GM18511 (cell line): ENCODE measurements at regions not wholly inside any gene's neighbourhood (a gene's known extent, or its start where the extent isn't known, plus 50 kb on each side); places are given as distances from the start of the nearest gene placed in this dataset.

Experiments used
- ATAC-seq: cut with Tn5 transposase; IDR thresholded peaks from one replicate; pipeline ENCODE4 v1.9.1; 2021; ENCODE audit warnings: mild to moderate bottlenecking, moderate library complexity; ENCODE audit not compliant: unreplicated experiment

- ATAC-seq: no peak
Observed at GRCh38 chr5:58122157-58122556, 337.7 kb downstream of the PLK2 start.

DNA sequence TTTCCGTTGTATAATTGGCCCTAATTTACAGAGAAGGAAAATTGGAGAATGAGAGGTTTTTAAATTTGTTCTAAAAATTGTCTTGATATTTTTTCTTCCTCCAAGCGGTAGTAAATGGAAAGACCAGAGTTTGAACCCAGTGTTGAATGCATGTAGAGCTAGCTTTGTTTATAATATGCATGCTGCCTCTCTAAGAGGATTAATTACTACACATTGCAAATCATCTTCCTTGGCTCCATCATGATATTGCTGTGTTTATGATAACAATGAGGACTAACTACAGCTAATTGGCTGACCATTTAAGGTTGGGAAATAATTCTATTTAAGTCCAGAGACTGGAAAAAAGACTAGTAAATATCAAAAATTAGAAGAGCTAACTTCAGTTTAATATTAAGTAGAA lies 338.5 kb downstream of the PLK2 start:
- no peak for ATAC-seq

DNA sequence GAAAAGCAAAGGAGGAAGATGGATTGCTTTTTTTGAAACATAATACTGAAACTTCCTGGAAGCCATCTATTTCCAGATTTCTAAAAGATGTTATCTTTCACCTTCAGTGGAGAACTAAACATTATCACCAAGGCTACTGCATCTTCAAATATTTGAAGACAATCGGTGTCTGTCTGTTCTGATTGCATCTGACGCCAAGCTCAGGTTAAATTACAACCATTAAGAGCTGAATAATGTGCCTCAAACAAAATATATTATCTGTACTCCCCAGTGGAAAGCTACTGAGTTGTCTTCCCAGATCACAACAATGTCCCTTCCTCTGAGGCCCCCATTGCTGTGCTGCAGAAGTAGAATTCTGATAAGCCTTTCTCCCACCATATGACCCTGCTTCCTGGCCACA lies 342.3 kb downstream of the PLK2 start:
- ATAC-seq: no peak

- ATAC-seq: no peak
Observed at GRCh38 chr5:58116346-58116745, 343.5 kb downstream of the PLK2 start.

- ATAC-seq: no peak
Observed at GRCh38 chr5:58115811-58116210, 344.1 kb downstream of the PLK2 start.

DNA sequence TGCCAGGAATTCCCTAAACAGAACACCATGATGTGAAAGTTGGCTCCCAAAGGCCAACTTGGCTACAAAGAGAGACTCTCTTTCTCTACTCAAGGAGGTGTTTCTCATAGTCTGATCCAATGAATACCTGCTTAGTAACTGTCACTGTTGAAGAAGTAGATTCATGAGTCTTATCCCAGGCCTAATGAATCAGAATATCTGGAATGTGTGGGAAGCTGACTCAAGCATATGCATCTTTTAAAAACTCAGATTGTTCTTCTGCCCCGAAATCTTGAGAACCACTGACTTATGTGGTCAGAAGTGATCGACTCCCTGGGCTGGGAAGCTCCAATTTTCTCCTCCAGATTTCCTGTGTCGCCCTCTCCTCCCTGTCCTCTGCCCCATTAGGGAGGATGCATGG lies 345.6 kb downstream of the PLK2 start:
- ATAC-seq: no peak

DNA sequence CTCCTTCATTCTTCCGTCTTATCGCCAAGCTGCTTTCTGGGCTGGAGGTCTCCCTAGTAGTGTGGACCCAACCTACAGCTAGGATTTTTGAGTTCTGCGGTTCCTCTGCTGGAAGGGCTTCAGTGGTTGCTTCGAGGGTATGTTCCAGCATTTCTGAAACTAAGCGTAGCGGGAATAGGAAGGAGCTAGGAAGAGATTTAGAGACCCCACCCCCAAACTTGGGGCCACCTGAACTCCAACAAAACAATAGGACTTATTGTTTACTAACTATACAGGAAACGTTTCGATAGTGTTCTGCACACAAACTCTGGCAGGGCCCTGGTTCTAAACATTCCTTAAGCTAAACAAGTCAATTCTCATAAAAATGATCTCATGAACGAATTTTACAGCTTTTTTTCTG lies 346.7 kb downstream of the PLK2 start:
- no peak for ATAC-seq

GRCh38 chr5:58108511-58108910 lies 351.4 kb downstream of the PLK2 start:
- ATAC-seq: no peak

DNA sequence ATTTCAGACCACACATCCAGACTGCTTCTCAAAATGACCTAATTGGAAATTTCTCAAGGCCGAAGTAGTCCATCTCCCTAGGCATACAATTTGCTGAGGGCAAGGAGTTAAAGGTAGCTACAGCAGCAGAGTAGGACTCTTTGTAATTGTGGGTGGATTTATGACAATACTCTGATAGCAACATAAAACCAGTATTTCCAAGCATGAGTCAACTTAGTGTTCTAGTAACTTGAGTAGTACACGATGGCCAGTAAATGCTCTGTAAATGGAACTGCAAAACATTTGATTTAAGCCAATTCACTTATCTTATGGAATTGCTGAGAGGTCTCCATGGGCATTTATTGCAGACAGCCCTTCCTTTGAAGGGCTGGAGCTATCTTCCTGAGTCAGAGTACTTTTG lies 352.2 kb downstream of the PLK2 start:
- no peak for ATAC-seq

GRCh38 chr5:58106754-58107410 lies 353.0 kb downstream of the PLK2 start:
- no peak for ATAC-seq

DNA sequence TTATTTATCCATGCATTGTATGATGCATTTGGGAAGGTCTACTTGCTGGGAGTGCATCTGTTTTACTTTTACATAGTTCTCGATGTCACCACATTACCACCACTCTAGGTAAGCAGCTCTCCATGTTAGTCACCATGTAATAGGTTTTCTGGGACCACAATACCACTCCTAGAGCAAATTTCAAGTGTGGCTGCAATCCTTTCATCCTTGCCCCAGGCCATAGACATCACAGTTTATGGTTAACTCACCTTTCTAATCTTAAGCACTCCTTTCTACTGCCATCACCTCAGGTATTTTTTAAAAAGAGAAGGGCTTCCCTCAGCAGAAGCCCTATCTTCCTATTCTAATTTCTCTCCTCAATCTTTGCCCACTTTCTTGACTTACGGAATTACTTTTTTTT lies 354.1 kb downstream of the PLK2 start:
- no peak for ATAC-seq

DNA sequence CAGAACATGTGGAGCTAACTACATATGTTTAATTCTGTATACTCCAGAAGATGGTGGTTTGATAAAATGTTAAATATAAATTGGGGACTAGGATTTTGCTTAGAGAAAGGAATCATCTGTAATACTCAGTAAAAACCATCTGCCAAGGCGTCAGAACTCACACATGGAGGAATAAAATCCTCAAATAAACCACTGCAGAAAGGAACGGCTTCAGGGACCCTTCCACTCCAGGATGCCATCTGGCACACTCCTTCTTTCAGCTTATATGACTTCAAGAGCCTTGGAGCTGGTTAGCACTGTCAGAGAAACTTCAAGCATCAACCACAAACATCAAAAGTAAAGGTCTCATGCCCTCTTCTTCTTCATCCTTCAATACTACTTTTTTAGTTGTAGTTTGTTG lies 360.6 kb downstream of the PLK2 start:
- ATAC-seq: no peak

DNA sequence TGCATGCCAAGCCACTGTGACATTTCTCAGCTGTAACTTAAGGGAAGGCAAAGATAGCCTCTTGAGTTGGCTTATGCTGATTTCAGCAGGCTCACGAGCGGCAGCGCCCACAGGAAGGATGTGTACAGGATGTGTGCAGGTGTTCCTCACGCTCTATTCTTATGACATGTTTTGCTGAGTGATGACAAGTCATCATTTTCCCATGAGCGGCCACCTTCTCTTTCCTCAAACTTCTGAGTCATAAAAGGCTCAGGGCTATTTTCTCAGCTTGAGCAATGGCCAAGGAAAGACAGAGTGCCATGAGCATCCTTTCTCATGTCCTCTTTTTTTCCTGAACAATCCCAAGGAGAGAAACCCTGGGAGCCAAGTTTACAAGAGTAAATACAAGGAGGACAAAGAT lies 365.9 kb downstream of the PLK2 start:
- ATAC-seq: no peak

DNA sequence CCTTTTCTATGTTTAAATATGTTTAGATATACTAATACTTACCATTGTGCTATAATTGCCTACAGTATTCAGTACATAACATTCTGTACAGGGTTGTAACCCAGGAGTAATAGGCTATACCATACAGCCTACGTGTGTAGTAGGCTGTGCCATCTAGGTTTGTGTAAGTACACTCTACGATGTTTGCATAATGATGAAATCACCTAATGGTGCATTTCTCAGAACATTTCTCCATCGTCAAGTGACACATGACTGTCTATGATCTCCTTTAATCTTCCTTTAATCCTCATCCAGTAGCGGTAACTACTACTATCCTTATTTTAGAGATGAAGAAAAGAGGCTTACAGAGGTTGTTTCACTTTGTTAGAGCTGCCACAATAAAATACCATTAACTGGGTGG lies 369.2 kb downstream of the PLK2 start:
- no peak for ATAC-seq

- ATAC-seq: no peak
Observed at GRCh38 chr5:58088941-58089340, 370.9 kb downstream of the PLK2 start.

GRCh38 chr5:58087905-58088304 lies 372.0 kb downstream of the PLK2 start:
- no peak for ATAC-seq

- ATAC-seq: no peak
Observed at GRCh38 chr5:58087123-58087522, 372.8 kb downstream of the PLK2 start.

DNA sequence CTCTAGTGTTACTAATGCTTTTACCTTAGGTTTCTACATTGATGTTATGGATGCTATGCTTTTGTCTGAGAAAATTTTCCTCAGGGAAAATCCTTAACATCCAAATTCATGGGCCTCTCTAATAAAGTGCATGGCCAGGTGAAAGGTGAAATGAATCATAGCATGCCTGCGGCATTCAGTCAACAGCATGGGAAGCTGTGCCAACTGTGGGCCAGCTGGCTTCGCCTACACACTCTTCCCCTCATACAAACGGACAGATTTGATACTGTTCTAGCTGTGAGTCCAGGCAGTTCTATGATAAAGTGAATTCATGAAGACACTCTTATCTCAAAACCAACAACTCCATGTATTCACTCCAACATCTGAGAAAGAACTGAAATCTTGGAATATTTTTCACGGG lies 374.1 kb downstream of the PLK2 start:
- no peak for ATAC-seq

DNA sequence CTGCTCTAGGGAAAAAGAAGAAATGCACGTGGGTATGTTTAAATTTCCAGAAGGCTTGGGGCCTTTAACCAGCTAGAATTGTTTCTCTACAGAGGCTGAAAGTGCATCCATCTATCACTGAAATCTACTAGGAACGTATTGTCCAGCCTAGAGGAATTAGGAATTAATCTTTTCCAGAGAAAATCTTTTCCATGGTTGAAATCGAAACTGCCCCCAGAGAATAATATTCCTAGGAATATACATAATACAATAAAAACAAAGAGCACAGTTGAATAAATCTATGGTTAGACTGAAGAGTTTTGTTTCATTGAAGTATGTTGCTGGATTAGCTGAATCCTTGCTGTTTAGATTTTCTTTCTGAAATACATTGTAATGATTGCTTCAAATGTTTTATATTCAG lies 378.5 kb downstream of the PLK2 start:
- ATAC-seq: no peak

DNA sequence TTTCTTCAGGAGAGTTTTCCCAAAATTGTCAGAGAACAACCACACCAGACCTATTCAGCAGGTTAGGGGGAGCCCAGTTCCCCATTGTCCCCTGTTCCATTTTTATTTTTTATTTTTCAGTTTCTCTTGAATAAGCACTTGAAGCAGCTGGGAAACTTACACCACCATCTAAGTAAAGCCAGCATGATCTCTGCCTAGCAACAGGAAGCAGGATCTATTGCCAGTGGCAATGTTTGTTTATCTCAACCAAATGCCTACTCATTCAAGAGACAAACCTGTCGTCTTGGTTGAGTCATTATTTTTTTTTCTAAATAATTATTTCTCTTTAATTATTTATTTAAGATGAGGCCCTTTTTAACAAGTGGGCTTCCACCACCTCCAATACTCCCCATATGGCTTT lies 379.3 kb downstream of the PLK2 start:
- ATAC-seq: no peak

DNA sequence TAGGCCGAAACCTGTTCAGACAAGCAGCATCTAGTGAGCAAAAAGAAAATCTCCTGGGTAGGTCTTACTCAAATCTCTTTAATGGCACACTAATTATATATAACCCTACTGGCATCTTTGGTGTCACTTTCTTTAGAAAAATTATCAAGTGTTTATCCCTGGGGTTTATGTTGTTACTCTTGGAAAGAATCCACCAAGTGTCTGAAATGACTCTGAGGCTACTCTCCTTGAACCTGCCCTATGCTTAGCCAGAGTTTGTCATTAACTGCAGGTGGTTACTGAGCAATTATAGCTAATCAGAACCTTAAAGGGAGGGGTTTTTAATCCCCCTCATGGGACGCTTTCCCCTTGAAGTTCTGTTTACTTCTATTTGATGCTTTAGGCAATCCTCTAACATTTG lies 381.9 kb downstream of the PLK2 start:
- no peak for ATAC-seq

GRCh38 chr5:58077416-58077815 lies 382.5 kb downstream of the PLK2 start:
- ATAC-seq: no peak

GRCh38 chr5:58076483-58077257 lies 383.2 kb downstream of the PLK2 start:
- ATAC-seq: no peak
